Neural cell (in vitro differentiated cells): ENCODE measurements at regions not wholly inside any gene's neighbourhood (a gene's known extent, or its start where the extent isn't known, plus 50 kb on each side); places are given as distances from the start of the nearest gene placed in this dataset.

Source experiments
- H2AFZ ChIP-seq: fragments of 200-600, 300-800 bp; sonication (generic), shearing (Covaris generic); 2 replicates; pipeline ENCODE4 v1.6.0; 2014; ENCODE audit warnings: low read depth, mild to moderate bottlenecking, antibody characterized with exemption, low read length, moderate library complexity
- H3F3A ChIP-seq: fragments of 200-600 bp; shearing (Covaris generic); 2 replicates; pipeline ENCODE4 v1.6.1; 2016; ENCODE audit warnings: mild to moderate bottlenecking, moderate library complexity, mixed read lengths, antibody characterized with exemption, low read length; ENCODE audit not compliant: insufficient read depth, poor library complexity, severe bottlenecking
- H3K27ac ChIP-seq: fragments of 200-600, 300-800 bp; sonication (generic), shearing (Covaris generic); 2 replicates; pipeline ENCODE4 v1.5.1; 2014; ENCODE audit warnings: mild to moderate bottlenecking, low read length, moderate library complexity
- H3K27me3 ChIP-seq: fragments of 300-800, 200-600 bp; sonication (generic), shearing (Covaris generic); 2 replicates; pipeline ENCODE4 v1.6.0; 2014; ENCODE audit warnings: mild to moderate bottlenecking, low read depth, low read length, moderate library complexity; ENCODE audit not compliant: insufficient read depth
- H3K36me3 ChIP-seq: fragments of 300-800, 200-600 bp; sonication (generic), shearing (Covaris generic); 2 replicates; pipeline ENCODE4 v1.5.1; 2014; ENCODE audit warnings: mild to moderate bottlenecking, antibody characterized with exemption, low read length, moderate library complexity; ENCODE audit not compliant: insufficient read depth
- H3K4me2 ChIP-seq: fragments of 300-800, 200-600 bp; sonication (generic), shearing (Covaris generic); 2 replicates; pipeline ENCODE4 v1.6.0; 2014; ENCODE audit warnings: mild to moderate bottlenecking, low read length
- H3K4me3 ChIP-seq: fragments of 300-800, 200-600 bp; sonication (generic), shearing (Covaris generic); 2 replicates; pipeline ENCODE4 v1.5.1; 2014; ENCODE audit warnings: mild to moderate bottlenecking, low read length, moderate library complexity
- H3K79me2 ChIP-seq: fragments of 200-600 bp; shearing (Covaris generic); replicated peaks from 2 replicates; pipeline ENCODE4 v1.6.0; 2014; ENCODE audit warnings: mild to moderate bottlenecking, low read length, moderate library complexity; ENCODE audit not compliant: insufficient read depth
- H3K9ac ChIP-seq: fragments of 300-800, 200-600 bp; sonication (generic), shearing (Covaris generic); 2 replicates; pipeline ENCODE4 v1.6.1; 2016; ENCODE audit warnings: mild to moderate bottlenecking, low read length, mixed read lengths
- H3K9me2 ChIP-seq: fragments of 200-600 bp; shearing (Covaris generic); 2 replicates; pipeline ENCODE4 v1.6.1; 2016; ENCODE audit warnings: mild to moderate bottlenecking, low read length, mixed read lengths; ENCODE audit not compliant: insufficient read depth
- H3K9me3 ChIP-seq: fragments of 200-600, 300-800 bp; sonication (generic), shearing (Covaris generic); 2 replicates; pipeline ENCODE4 v1.6.1; 2016; ENCODE audit warnings: mild to moderate bottlenecking, mixed run types, low read length, moderate library complexity, mixed read lengths
- H4K20me1 ChIP-seq: fragments of 200-600 bp; shearing (Covaris generic); 2 replicates; pipeline ENCODE4 v1.6.1; 2016; ENCODE audit warnings: mild to moderate bottlenecking, mixed run types; ENCODE audit not compliant: insufficient read depth
- CTCF ChIP-seq: fragments of 450-650 bp; IDR thresholded peaks from 2 replicates; pipeline ENCODE4 v1.5.1; 2014; ENCODE audit warnings: antibody characterized with exemption, mild to moderate bottlenecking, moderate library complexity; ENCODE audit not compliant: poor library complexity, severe bottlenecking
- EZH2 ChIP-seq: fragments of 200-600, 300-800 bp; shearing (Covaris generic), sonication (generic); IDR thresholded peaks from 2 replicates; pipeline ENCODE4 v1.6.1; 2014; ENCODE audit warnings: antibody characterized with exemption, low read length, borderline replicate concordance, mild to moderate bottlenecking; ENCODE audit not compliant: insufficient read depth, poor library complexity, severe bottlenecking
- MXI1 ChIP-seq: fragments of 450-650 bp; conservative IDR thresholded peaks from 2 replicates; pipeline ENCODE4 v1.6.1; 2014; ENCODE audit warnings: antibody characterized with exemption, mild to moderate bottlenecking; ENCODE audit not compliant: poor library complexity, severe bottlenecking
- POLR2AphosphoS5 ChIP-seq: IDR thresholded peaks from 2 replicates; pipeline ENCODE4 v1.6.1; 2012
- RAD21 ChIP-seq: fragments of 450-650 bp; conservative IDR thresholded peaks from 2 replicates; pipeline ENCODE4 v1.6.1; 2014; ENCODE audit warnings: antibody characterized with exemption, mild to moderate bottlenecking, moderate library complexity
- REST ChIP-seq: IDR thresholded peaks from 2 replicates; pipeline ENCODE4 v1.6.1; 2012; ENCODE audit warnings: borderline replicate concordance
- SMC3 ChIP-seq: fragments of 450-650 bp; conservative IDR thresholded peaks from 2 replicates; pipeline ENCODE4 v1.6.1; 2014; ENCODE audit warnings: antibody characterized with exemption, mild to moderate bottlenecking, moderate library complexity; ENCODE audit not compliant: poor library complexity
- TAF1 ChIP-seq: IDR thresholded peaks from 2 replicates; pipeline ENCODE4 v1.6.1; 2012; ENCODE audit warnings: low read depth

GRCh38 chr10:31149835-31150512, 118.3 kb upstream of the ZNF438 start:
- no peaks in the 10 kb centered on the region for H3K9me3 ChIP-seq

GRCh38 chr10:31151301-31151700, 119.6 kb upstream of the ZNF438 start:
- Histone ChIP-seq H3K36me3 (no peaks in the 10 kb centered on the region), H3K27me3 (no peaks in the 10 kb centered on the region), H3K4me3 (no peak overlapping the region), H3F3A (no peaks in the 10 kb centered on the region), H2AFZ (no peak overlapping the region), H3K9me3 (no peaks in the 10 kb centered on the region), H3K9ac (no peak overlapping the region), H3K9me2 (no peaks in the 10 kb centered on the region), H4K20me1 (no peaks in the 10 kb centered on the region), H3K27ac (no peak overlapping the region), H3K4me2 (no peak overlapping the region), H3K79me2 (no peaks in the 10 kb centered on the region)
- no peak for TF ChIP-seq POLR2AphosphoS5
- TF ChIP-seq RAD21, result no peak
- no peak for TF ChIP-seq CTCF
- TF ChIP-seq REST, result no peak
- no peak for TF ChIP-seq MXI1
- no peak for TF ChIP-seq SMC3
- no peak for TF ChIP-seq TAF1

More at GRCh38 chr10:31149835-31150512, 118.3 kb upstream of the ZNF438 start:
- H3K36me3 ChIP-seq, result no peaks in the 10 kb centered on the region
- no peaks in the 10 kb centered on the region for H3F3A ChIP-seq
- H3K27me3 ChIP-seq, result no peaks in the 10 kb centered on the region
- H3K4me2 ChIP-seq, result no peak overlapping the region
- no peak for TF ChIP-seq REST
- TF ChIP-seq POLR2AphosphoS5, result no peak
- no peak for TF ChIP-seq CTCF
- no peak for TF ChIP-seq MXI1
- no peak for TF ChIP-seq EZH2
- TF ChIP-seq RAD21, result no peak
- TF ChIP-seq SMC3, result no peak
- H2AFZ ChIP-seq, result no peak overlapping the region
- H3K27ac ChIP-seq, result no peak overlapping the region
- H3K4me3 ChIP-seq, result no peak overlapping the region
- no peaks in the 10 kb centered on the region for H4K20me1 ChIP-seq
- H3K9ac ChIP-seq, result no peak overlapping the region
- no peaks in the 10 kb centered on the region for H3K79me2 ChIP-seq
- no peaks in the 10 kb centered on the region for H3K9me2 ChIP-seq
